ENCODE measurements at regions not wholly inside any gene's neighbourhood (a gene's known extent, or its start where the extent isn't known, plus 50 kb on each side); places are given as distances from the start of the nearest gene placed in this dataset.

DNA sequence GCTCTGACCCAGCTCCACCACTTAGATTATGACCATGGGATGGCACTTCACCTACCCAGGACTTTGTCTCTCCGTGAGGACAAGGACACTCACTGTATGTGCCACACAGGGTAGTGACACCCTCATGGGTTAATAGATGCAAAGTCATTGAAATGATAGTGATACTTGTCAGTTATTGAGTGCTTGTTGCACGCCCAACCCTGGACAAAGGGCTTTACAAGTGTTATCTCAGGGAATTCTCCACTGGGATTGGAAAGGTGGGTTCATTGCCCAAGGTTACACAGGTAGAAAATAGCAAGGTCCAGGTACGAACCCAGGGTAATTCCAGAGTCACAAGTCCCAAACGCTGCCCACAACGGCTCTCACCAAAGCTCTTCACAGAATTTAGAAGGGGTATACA lies 158.2 kb downstream of the TRIM29 start:
- no peak for DNase-seq

DNA sequence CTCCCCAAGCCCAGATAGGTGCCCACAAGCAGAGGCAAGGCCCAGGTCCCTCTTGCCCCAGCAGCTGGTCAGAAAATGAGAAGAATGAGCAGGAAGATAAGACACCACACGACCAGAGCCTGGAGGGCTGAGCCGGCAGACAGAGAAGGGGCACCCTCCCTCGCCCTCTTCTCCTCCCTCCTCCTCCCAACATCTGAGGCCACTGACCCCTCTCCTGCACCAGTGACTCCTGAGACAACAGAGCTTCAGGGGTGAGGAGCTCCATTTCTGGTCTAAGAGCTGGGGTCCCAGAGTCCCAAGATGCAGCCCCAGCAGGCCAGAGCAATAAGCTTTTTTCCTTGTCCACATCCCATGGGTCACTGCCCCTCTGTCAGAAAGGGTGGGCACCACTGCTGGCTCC lies 159.2 kb downstream of the TRIM29 start:
- DNase-seq = no peak

DNA sequence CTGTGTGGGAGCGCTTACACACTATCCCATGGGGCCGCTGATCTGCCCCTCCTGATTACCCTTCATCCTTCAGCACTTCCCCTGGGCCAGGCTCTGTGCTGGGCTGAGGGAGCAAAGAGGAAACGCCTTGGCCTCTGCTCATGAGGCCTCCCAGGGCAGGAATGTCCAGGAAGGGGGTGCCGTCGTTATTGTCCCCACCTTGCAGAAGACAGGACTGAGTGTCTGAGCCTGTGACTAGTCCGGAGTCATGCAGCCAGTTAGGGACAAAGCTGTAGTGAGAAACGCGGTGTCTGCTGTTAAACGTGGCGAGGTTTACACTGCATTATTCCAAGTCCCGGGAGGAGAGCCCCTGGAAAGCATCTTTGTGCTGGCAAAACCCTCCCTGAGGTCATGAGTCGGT lies 160.0 kb downstream of the TRIM29 start:
- DNase-seq = no peak

DNA sequence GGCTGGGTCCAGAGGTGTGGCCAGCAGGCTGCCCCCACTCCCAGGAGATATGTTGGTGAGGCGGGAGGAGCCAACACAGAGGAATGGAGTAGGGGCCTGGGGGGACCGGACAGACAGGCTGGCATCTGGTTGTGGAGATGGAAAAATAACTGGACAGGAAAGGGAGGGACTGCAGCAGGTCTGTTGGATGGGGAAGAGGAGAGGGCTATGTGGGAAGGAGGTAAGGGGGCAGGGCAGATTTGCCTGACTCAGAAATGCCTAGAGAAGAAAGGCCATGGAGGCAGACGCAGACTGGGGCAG lies 160.4 kb downstream of the TRIM29 start:
- DNase-seq = no peak

DNA sequence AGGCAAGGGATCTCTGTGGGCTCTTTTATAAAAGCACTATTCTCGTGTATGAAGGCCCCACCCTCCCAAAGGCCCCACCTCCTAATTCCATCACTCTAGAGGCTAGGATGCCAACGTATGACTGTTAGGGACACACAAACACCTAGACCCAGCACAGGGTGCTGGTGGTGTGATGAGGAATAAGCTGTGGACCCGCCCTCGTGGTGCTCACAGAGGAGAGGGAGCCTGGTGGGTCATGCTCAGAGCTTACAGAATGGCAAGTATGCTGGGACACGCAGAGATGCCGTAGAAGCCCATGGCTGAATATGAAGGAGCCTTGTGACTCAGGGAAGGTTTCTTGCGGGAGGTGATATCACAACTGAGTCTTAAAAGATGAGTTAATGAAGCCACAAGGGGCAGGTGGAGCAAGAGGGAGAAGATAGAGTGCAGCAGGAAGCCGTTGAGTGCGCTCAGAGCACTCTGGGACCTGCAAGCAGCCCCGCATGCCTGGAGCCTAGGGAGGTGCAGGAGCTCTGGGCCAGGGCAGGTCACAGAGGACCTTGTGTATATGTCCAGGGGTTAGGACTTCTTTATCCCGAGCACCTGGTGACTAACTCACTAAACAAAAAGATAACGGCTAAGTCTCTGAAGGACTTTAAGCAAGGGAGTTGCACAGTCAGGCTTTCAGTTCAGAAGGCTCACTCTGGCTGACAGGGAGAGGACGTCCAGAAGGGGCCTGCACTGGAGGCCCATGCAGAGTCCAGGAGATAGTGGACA lies 160.9 kb downstream of the TRIM29 start:
- no peak for DNase-seq

DNA sequence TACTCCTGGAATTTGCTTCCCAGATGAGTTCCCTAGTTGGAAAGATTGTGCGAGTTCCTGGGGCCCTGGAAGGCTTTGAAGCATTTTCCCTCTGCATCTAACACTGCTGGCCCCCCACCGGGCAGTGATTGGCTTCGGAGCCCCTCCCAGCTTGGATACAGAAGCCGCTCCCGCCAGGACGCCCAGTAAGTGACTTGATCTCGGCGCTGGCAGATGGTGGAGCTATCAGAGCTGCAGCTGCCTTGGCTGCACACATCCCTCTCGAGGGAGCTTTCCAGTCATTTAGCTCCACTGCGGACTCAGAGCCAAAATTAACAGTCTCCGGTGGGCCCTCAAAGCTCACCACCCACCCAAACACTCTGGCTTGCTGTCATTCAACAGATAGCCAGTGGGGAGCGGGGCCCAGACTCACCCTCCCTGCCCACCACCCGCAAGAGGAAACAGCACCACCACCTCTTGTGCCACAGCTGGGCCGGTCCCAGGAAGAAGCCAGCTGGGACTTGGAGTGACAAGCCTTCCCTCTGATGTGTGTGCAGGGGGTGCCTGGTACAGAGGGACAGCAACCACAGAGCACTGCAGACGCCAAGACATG lies 162.3 kb downstream of the TRIM29 start:
- no peak for DNase-seq

DNA sequence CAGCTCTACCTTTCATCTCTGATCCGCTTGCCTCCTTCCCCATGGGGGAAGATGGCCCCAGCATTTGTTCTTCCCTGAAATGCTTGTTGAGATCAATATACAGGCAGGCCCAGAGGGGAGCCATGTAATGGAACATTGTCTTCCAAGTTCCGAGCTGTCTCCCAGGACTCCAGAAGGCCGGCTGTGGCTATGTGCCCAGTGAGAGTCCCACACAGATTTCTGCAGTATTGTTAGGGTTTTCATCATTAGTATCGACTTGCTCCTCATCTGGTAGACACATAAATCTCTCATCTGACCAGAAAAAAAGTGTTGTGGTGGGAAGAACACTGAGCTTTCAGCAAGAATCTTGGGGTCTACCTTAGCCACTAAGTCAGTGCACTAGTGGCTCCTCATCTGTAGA lies 163.4 kb downstream of the TRIM29 start:
- DNase-seq = no peak

DNA sequence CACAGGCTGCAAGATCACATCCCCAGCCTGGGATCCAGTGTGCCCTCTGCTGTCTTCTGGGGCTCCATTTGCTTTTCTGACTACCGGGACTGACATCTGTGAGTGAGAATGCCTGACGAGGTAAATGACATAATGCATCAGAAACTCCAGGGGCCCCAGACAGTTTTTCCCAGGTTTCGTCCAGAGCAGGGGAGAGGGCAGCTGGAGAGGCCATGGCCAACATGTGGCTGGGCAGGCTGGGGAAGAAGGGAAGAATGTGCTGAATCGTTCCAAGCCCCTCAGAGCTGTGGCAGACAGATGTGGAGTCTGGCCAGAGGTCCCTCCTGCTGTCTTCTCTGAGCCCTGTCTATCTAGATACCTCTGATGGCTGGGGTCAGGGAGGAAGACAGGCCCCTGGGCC lies 163.9 kb downstream of the TRIM29 start:
- no peak for DNase-seq

DNA sequence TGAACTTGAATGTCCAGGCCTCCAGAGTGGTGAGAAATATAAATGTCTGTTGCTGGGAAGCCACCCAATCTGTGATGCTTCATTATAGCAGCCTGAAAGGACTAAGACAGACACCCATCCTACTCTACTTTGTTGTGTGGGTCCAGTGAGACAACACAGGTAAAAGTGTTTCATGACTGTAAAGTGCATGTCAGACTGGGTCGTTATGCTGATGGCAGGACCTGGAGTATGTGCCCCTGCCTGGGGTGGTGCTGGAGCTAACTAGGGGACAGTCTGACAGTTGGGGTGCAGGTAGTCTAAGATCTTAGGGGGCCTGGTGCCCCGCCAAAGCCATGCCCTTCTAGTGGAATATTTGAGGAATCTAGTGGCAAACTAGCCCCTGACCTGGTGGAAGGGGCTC lies 165.6 kb downstream of the TRIM29 start:
- DNase-seq = no peak

DNA sequence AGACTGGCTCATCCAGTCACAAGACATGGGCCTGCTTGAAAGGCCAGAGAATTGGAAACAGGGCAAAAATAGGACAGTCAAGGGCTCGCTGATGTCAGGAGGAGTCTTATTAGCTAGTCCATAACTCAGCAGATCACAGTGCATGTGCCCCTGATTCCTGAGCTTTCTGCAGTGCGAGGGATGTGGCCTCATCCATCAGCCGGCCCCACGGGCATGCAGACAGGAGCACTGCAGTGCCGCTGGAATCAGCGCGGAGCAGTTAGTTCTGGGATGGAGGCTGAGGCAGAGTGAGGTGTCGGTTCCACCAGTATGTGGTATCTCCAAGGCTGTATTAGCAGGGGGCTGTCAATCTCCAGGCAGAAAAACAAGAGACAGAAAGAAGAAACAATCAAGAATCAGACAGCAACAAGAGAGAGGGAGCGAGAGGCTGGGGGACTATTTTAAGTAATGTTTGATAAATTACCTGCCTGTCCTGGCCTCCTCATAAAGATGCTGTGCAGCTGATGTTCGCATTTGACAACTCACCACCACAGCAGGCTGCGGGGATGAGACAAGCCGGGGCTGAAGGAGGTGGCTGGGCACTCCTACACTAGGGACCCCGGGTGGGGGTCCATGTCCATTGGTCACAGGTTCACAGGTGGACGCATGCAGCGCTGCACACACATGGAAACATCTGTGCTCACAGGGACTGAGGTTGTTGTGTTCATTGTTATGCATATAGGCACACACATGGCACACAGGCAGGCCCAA lies 167.2 kb downstream of the TRIM29 start:
- no peak for DNase-seq

DNA sequence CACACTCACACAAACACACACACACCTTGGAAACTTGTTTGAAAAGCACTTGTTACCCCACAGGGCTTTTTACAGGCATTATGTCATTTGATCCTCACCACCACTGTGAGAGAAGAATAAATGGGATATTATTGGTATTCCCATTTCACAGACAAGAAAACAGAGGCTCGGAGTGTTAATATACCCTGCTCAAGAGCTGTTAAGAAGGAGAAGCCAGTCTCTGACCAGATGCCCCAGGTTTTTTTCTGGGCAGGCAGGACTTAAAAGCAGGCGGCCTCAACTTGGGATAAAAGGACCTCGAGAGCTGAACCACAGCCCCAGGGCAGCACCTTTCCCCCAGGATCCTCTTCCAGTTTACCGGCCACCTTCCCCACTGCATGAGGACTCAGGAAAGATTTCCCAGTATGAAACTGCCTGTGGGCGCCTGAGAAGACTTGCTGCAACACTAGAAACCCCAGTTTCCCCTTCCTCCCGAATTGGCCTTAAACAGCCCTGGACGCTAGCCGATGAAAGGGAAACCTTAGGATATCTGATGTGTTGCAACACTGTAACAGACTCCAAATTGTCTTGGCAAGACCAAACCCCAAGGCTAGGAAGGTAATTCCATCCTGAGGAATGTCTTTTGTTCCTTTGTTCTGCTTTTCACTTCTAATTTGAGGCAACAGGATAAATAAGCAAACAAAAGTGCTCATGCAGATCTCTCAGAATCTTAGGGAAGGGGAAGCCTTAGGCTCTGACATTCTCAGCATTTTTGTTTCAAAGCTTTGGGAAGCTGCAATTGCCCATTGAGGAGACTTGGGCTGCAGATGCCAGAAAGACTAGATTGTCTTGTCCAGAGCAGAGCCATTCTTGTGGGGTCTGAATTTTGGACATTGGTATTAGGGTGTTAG lies 173.5 kb downstream of the TRIM29 start:
- DNase-seq = no peak

DNA sequence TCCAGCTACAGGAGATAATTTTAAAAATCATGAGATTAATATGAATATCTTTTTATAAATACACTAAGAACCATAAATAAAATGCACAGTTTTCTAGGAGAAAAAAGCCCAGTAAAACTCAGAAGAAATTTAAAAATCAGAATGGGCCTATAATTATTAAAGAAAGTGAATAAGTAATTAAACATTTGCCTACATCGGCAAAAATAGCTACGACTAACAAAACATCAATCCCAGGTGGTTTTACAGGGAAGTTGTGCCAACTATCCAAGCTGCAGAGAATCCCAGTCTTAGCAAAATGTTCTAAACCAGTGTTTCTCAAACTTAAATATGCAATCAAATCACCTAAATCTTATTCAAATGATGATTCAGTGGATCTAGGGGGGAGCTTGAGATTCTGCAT lies 180.0 kb downstream of the TRIM29 start:
- no peak for DNase-seq

DNA sequence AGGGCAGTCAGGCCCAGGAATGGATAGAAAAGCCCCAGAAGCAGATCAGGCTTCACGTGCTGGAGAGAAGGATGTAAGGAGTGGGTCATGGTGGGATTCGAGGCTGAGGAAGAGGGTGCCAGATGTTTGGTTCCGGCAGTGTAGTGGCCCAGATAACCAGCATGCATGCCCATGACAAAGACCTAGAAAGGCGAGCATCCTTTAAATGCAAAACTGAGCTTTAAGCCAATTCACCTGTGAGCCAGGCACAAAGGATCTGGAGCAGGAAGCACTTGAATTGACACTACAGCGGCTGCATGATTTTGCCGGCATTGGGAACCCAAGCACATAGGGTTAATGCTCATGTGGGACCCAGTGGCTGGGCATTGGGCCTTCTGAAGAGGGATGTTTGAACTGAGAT lies 185.5 kb downstream of the TRIM29 start:
- no peak for DNase-seq

DNA sequence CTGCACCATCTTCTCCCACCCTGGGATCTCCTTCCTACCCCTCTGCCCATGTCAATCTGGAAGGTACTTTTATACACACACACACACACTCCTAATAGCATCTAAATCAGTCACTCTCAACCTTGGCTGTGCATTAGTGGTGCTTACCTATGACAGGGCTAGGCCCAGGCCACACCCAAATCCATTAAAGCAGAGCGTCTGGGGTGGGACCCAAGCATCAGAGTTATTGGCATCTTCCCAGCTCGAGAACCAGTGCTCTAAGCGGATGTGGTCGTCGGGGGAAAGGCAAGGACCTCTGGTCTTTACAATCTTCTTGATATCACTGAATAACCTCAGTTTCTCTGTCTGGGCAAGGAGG lies 194.6 kb downstream of the TRIM29 start:
- DNase-seq = no peak

DNA sequence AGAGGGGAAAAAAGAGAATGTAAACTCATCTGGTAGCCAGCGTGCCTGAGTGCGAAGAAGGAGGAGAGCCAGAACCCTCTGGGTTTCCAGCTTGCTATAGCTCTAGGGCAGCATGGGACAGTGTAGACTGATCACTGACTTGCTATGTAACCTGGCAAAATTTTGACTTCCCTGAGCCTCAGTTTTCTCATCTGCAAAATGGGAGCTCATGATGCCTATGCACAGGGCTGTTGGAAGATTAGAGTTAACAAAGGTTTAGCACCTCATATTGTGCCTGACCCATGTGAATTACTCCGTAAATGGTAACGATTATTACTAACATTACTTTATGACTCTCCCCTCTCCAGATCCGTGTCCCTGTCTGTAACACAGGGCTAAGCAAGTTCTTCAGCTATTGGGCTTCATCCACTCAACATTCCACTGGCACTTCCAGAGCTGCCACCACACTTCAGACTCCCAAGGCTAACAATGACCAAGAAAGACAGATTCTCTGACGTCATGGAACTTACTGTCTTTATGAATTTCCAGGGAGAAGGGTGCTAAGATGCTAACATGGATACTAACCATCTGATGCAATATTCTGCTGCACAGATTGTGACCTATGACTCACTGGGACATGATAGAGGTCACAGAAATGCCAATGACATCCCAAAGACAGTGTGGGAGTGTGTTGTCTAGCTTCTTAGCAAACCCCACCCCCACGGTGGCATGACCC lies 195.2 kb downstream of the TRIM29 start:
- DNase-seq = no peak

DNA sequence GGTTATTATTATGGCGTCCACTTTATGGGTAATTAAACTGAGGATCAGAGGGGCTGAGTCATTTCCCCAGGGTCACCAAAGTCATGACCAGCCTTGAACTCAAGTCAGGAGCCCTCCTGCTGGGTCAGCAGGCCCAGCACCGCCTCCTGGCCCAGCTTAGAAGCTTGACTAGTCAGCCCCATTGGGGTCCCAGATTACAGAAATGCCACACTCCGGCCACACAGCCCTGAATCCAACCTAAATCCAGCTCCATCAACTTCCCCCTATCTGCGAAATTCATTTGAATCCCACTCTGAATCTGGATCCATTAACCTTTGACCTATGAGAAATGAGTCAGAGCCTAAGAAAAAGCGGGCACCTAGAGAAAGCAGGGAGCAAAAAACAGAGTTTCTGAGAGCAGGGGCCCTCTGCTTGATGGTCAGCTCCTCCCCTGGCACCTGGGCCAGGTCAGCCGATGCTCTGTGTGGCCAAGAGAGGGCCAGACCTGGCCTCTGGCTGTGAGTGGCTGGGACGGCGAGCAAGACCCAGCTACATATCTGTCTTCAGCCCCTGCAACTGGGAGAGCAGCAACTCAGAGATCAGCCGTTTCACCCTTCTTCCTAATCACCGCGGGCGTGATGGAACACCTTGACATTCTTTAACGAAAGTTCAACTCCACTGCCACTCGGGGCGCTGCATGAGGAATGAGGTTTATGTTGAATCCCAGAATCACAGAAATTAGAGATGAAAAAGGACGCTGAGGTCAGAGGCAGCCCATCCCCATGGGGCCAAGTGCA lies 196.1 kb downstream of the TRIM29 start:
- no peak for DNase-seq

DNA sequence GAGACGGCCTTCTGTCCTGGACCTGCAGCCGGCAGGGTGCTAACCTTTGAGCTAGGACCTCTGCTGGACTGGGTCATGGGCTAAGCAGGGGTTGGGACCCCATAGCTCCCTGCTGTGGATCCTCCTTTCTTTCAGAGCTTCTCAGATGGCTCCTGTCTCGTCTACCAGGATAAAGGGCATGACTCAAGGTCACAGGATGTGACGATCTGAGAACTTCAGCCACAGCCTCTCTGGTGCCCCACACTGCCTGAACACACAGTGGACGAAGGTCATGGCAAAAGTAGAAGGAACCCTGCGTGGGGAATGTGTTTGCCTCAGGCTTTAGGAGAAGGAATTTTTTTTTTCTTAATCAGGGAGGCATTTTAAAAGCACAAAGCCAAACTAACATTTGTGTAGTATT lies 196.7 kb downstream of the TRIM29 start:
- no peak for DNase-seq

DNA sequence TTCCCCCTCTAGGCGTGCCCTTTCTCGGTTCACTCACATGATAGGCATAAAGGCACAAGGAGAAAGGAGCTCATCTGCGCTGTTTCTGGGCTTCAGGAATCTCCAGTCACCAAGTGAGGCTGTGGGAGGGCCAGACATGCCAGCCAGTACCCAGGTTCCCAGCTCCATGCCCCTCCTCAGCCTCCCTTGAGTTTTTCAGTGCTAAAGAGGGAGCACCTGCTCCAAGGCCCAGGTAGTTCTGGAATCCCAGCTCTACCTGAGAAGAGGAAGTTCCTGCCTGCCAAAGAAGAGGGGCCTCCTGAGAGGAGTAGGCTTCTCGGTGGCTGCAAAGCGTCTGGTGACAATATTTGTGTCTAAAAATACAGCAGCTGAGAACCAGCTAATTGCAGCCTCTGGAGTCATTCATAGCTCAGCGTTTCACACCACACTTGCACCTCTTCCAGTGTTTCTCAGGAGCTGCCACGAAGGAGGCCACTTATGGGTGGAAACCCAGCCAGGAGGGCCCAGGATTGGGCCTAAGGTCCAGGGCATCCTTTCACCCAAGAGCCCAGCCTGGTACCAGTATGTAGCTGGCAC lies 197.4 kb downstream of the TRIM29 start:
- DNase-seq = no peak

DNA sequence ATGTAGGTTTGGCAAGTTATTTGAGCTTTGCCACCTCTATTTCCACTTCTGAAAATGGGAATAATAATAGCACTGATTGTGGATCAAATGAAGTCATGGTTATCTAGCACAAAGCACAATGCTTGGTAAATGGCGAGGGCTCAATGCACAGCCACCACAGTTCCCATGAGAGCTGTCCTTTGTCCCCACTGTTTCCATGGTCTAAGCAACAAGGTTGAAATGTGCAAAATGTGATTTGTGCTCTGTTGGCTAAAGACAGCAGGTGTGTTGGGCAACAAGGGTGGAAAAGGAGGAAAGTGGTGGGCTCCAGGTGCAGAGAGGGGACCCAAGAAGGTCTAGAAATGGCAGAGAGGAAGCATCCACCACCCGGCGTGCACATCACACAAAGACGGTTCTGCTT lies 200.5 kb downstream of the TRIM29 start:
- no peak for DNase-seq

DNA sequence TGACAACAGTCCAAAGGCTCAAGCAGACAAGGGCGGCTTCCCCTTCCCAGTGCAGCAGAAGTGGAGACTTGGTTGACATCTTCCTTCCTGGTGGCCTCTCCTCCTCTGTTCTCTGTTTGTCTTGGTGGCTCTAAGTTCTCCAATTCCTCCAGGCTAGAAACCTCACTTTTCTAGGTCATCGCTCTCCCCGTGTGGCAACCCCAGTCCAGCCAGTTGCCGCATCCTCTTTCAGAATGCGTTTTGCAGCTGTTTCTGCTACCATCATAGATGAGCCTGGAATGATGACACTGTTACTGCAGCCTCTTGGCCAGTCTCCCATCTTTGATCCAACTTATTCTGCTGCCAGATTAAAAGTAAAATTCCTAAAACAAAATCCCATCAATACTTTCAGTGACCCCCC lies 201.5 kb downstream of the TRIM29 start:
- no peak for DNase-seq

DNA sequence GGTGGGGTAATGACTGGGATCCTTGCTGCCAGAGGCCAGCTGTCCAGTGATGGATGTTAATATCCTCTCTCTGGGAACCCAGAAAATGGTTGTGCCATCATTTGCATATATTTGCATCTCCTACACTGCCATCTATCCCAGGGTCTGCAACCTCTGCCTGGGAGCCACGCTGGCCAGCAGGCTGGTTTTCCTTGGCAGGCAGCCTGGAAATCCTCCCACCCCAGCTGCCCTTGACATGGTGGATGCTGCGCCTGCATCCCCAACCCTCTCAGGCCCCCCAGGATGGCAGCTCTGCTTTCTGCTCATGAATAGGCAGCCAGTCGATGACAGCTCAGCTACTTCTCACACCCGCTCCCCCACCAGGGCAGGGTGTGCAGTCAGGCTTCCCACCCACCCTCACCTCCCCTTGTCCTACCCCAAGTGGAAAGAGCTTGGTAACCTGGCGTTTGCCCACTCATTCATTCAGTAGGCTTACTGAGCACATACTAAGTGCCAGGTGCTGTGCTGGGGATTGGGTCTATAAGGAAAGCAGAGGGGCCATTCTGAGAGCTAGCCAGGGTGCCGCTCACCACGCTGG lies 202.5 kb downstream of the TRIM29 start:
- no peak for DNase-seq

Data from RPMI8226 (cell line).